Mucosa of descending colon (tissue), 3 donors: ENCODE measurements at regions not wholly inside any gene's neighbourhood (a gene's known extent, or its start where the extent isn't known, plus 50 kb on each side); places are given as distances from the start of the nearest gene placed in this dataset.

Experiments used
- ATAC-seq: fragments of 200-7000 bp; cut with Tn5 transposase; one replicate; pipeline ENCODE4 v1.9.1; 2020; ENCODE audit warnings: mild to moderate bottlenecking, moderate library complexity
- DNase-seq, 3 donors: peaks; one replicate each; pipeline ENCODE4 v3.0.0-alpha.2; 2020
- H3K36me3 ChIP-seq: fragments of 200-600 bp; one replicate; pipeline ENCODE4 v1.8.0; 2021; ENCODE audit warnings: low read depth, mild to moderate bottlenecking
- H3K4me1 ChIP-seq: fragments of 200-600 bp; one replicate; pipeline ENCODE4 v1.8.0; 2021; ENCODE audit warnings: low read depth, mild to moderate bottlenecking
- H3K4me3 ChIP-seq: fragments of 200-600 bp; one replicate; pipeline ENCODE4 v1.8.0; 2021; ENCODE audit warnings: mild to moderate bottlenecking
- H3K9me3 ChIP-seq: fragments of 200-600 bp; one replicate; pipeline ENCODE4 v1.8.0; 2021; ENCODE audit warnings: mild to moderate bottlenecking
- CTCF ChIP-seq: fragments of 200-600 bp; IDR thresholded peaks from one replicate; pipeline ENCODE4 v1.8.0; 2022; ENCODE audit warnings: antibody characterized with exemption, mild to moderate bottlenecking
- intact Hi-C, 2 donors: fragments of 100-400 bp; cut with DNase I in 1 of 2; cut with micrococcal nuclease in 1 of 2; formaldehyde crosslinking; loops; one replicate each; pipeline versions ENCODE4 v1.11.0 to v1.11.1; 2022; cut with DNase I, micrococcal nuclease
- donor health status: DM: no; HTN: no; CAD: no; lungs with moderate emphysema.
- donor health status: DM: no; HTN: no; CAD: no.
- donor health status: DM: no; HTN: yes; CAD: no.

GRCh38 chr18:24949908-24950307 is 402.1 kb downstream of the ZNF521 start:
- DNase-seq (no peak), ATAC-seq (no peak)
- no peaks in the 10 kb centered on the region for H3K36me3 ChIP-seq
- TF ChIP-seq CTCF = no peak
- H3K9me3 ChIP-seq = no peaks in the 10 kb centered on the region
- no peaks in the 10 kb centered on the region for H3K4me1 ChIP-seq
- intact Hi-C loops = no loop called here
- H3K4me3 ChIP-seq = no peak overlapping the region

- no peak for TF ChIP-seq CTCF
- H3K9me3 ChIP-seq = no peaks in the 10 kb centered on the region
- DNase-seq = no peak
- no peak for ATAC-seq
- H3K4me1 ChIP-seq = no peaks in the 10 kb centered on the region
- H3K36me3 ChIP-seq = no peaks in the 10 kb centered on the region
- intact Hi-C loops = no loop called here
- H3K4me3 ChIP-seq = no peak overlapping the region
Observed at GRCh38 chr18:24954341-24954740, 397.6 kb downstream of the ZNF521 start.

- Histone ChIP-seq H3K4me1 (no peaks in the 10 kb centered on the region), H3K36me3 (no peaks in the 10 kb centered on the region), H3K9me3 (no peaks in the 10 kb centered on the region), H3K4me3 (no peak overlapping the region)
- ATAC-seq (no peak), DNase-seq (no peak)
- intact Hi-C loops = no loop called here
- no peak for TF ChIP-seq CTCF
Observed at GRCh38 chr18:24958001-24958400, 394.0 kb downstream of the ZNF521 start.

GRCh38 chr18:24959051-24959476 is 392.9 kb downstream of the ZNF521 start:
- Histone ChIP-seq H3K4me3 (no peak overlapping the region), H3K9me3 (no peaks in the 10 kb centered on the region), H3K4me1 (no peaks in the 10 kb centered on the region), H3K36me3 (no peaks in the 10 kb centered on the region)
- peak in 2 of 3 donors; percentile 21 to 53 for DNase-seq
- intact Hi-C loops = no loop called here
- ATAC-seq = peak; percentile 92
- TF ChIP-seq CTCF = no peak

GRCh38 chr18:24964216-24964615 is 387.8 kb downstream of the ZNF521 start:
- no peak for TF ChIP-seq CTCF
- Histone ChIP-seq H3K36me3 (no peaks in the 10 kb centered on the region), H3K4me3 (no peak overlapping the region), H3K4me1 (no peaks in the 10 kb centered on the region), H3K9me3 (no peaks in the 10 kb centered on the region)
- peak in 2 of 3 donors; percentile 21 to 28 for DNase-seq
- intact Hi-C loops = no loop called here
- peak; percentile 66 for ATAC-seq

GRCh38 chr18:24968238-24968775 is 383.7 kb downstream of the ZNF521 start:
- ATAC-seq = no peak
- no peak for DNase-seq
- H3K36me3 ChIP-seq = no peaks in the 10 kb centered on the region
- H3K4me1 ChIP-seq = no peaks in the 10 kb centered on the region
- H3K4me3 ChIP-seq = no peak overlapping the region
- no peaks in the 10 kb centered on the region for H3K9me3 ChIP-seq
- intact Hi-C loops = no loop called here
- no peak for TF ChIP-seq CTCF
